HCT116 (cell line): ENCODE measurements at regions not wholly inside any gene's neighbourhood (a gene's known extent, or its start where the extent isn't known, plus 50 kb on each side); places are given as distances from the start of the nearest gene placed in this dataset.

Source experiments
- CEBPB ChIP-seq: IDR thresholded peaks from 2 replicates; pipeline ENCODE4 v1.6.1; 2012; ENCODE audit warnings: low read depth
- POLR2A ChIP-seq: IDR thresholded peaks from 2 replicates; pipeline ENCODE4 v1.7.0; 2011; ENCODE audit warnings: borderline replicate concordance; ENCODE audit not compliant: insufficient read depth, insufficient read length; ENCODE audit errors: extremely low read depth
- POLR2AphosphoS5 ChIP-seq: IDR thresholded peaks from 2 replicates; pipeline ENCODE4 v1.6.1; 2011; ENCODE audit warnings: mild to moderate bottlenecking, low read depth, low read length, moderate library complexity
- TF ChIP-seq, protein P1 (sequence below), 3 experiments: fragments of 200-600 bp in 1 of 3; sonication (generic) in 1 of 3; IDR thresholded peaks in 2 of 3; conservative IDR thresholded peaks in 1 of 3; 2 replicates each; pipeline ENCODE4 v1.5.1; 2012 to 2017; ENCODE audit warnings: low read depth in 2 of 3, low read length in 2 of 3, antibody characterized with exemption in 1 of 3, borderline replicate concordance in 1 of 3, control low read depth in 1 of 3, mild to moderate bottlenecking in 1 of 3, mixed read lengths in 1 of 3, mixed run types in 1 of 3, moderate library complexity in 1 of 3; ENCODE audit not compliant: insufficient read depth in 1 of 3
- TF ChIP-seq, protein P2 (sequence below): IDR thresholded peaks from 2 replicates; pipeline ENCODE4 v1.6.1; 2012

DNA sequence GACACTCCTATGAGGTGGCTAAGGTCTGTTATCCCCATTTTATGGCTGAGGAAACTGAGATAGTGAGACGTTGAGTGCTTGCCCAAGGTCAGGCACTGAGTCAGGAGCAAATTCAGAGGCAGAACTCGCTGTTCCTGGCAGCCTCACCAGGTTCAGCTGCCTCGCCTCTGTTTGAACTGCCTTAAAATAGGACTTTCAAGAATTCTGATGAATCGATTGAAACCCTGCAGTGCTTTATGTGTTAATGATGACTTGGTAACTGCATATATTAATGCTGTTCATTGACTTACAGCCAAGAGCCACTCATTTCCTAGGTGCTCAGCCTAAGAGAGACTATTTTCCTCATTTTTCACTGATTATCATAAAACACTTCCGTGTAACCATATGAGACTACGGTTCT lies 79.5 kb upstream of the BHLHE40 start:
- TF ChIP-seq, protein P1, sequence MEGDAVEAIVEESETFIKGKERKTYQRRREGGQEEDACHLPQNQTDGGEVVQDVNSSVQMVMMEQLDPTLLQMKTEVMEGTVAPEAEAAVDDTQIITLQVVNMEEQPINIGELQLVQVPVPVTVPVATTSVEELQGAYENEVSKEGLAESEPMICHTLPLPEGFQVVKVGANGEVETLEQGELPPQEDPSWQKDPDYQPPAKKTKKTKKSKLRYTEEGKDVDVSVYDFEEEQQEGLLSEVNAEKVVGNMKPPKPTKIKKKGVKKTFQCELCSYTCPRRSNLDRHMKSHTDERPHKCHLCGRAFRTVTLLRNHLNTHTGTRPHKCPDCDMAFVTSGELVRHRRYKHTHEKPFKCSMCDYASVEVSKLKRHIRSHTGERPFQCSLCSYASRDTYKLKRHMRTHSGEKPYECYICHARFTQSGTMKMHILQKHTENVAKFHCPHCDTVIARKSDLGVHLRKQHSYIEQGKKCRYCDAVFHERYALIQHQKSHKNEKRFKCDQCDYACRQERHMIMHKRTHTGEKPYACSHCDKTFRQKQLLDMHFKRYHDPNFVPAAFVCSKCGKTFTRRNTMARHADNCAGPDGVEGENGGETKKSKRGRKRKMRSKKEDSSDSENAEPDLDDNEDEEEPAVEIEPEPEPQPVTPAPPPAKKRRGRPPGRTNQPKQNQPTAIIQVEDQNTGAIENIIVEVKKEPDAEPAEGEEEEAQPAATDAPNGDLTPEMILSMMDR (IDR thresholded peaks at IDR 0.05 in 2 of 3, conservative IDR thresholded peaks at IDR 0.05 in 1 of 3; ENCODE audit: borderline replicate concordance in 1 of 3, insufficient read depth in 1 of 3, low read depth in 2 of 3, low read length in 2 of 3): no peak
- TF ChIP-seq CEBPB: no peak
- TF ChIP-seq, protein P2, sequence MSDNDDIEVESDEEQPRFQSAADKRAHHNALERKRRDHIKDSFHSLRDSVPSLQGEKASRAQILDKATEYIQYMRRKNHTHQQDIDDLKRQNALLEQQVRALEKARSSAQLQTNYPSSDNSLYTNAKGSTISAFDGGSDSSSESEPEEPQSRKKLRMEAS: no peak
- TF ChIP-seq POLR2A: no peak
- TF ChIP-seq POLR2AphosphoS5: no peak
